MM.1S (cell line): ENCODE measurements at regions not wholly inside any gene's neighbourhood (a gene's known extent, or its start where the extent isn't known, plus 50 kb on each side); places are given as distances from the start of the nearest gene placed in this dataset.

Experiments used
- DNase-seq: peaks from one replicate; pipeline ENCODE4 v3.0.0-alpha.2; 2015
- H2AFZ ChIP-seq: fragments of 300-600 bp; sonication (generic); 2 replicates; pipeline ENCODE4 v1.6.0; 2016; ENCODE audit warnings: antibody characterized with exemption, low read length
- H3F3A ChIP-seq: fragments of 300-600 bp; sonication (generic); 2 replicates; pipeline ENCODE4 v1.6.1; 2016; ENCODE audit warnings: mild to moderate bottlenecking, antibody characterized with exemption, low read length, moderate library complexity, mixed read lengths; ENCODE audit not compliant: insufficient read depth
- H3K27ac ChIP-seq: fragments of 300-600 bp; sonication (generic); 2 replicates; pipeline ENCODE4 v1.5.1; 2016; ENCODE audit warnings: mild to moderate bottlenecking, low read length
- H3K27me3 ChIP-seq: fragments of 300-600 bp; sonication (generic); replicated peaks from 2 replicates; pipeline ENCODE4 v1.6.0; 2016; ENCODE audit warnings: low read length; ENCODE audit not compliant: insufficient read depth
- H3K36me3 ChIP-seq: fragments of 300-600 bp; sonication (generic); replicated peaks from 2 replicates; pipeline ENCODE4 v1.6.1; 2016; ENCODE audit warnings: mild to moderate bottlenecking, low read length, mixed read lengths; ENCODE audit not compliant: insufficient read depth
- H3K4me1 ChIP-seq: fragments of 300-600 bp; sonication (generic); 2 replicates; pipeline ENCODE4 v1.6.1; 2016; ENCODE audit warnings: low read length, mixed read lengths
- H3K4me2 ChIP-seq: fragments of 300-600 bp; sonication (generic); 2 replicates; pipeline ENCODE4 v1.6.0; 2016; ENCODE audit warnings: low read depth, low read length
- H3K4me3 ChIP-seq: fragments of 300-600 bp; sonication (generic); 2 replicates; pipeline ENCODE4 v1.5.1; 2016; ENCODE audit warnings: low read length, mixed read lengths
- H3K79me2 ChIP-seq: fragments of 300-600 bp; sonication (generic); 2 replicates; pipeline ENCODE4 v1.6.1; 2016; ENCODE audit warnings: mixed run types, low read length, mixed read lengths
- H3K9ac ChIP-seq: fragments of 300-600 bp; sonication (generic); 2 replicates; pipeline ENCODE4 v1.6.1; 2016; ENCODE audit warnings: low read length, mixed read lengths
- H3K9me2 ChIP-seq: fragments of 300-600 bp; sonication (generic); replicated peaks from 2 replicates; pipeline ENCODE4 v1.6.1; 2016; ENCODE audit warnings: mild to moderate bottlenecking, low read length, mixed read lengths; ENCODE audit not compliant: insufficient read depth
- H3K9me3 ChIP-seq: fragments of 300-600 bp; sonication (generic); replicated peaks from 2 replicates; pipeline ENCODE4 v1.6.1; 2016; ENCODE audit warnings: mild to moderate bottlenecking, low read length, mixed read lengths; ENCODE audit not compliant: insufficient read depth
- H4K20me1 ChIP-seq: fragments of 300-600 bp; sonication (generic); 2 replicates; pipeline ENCODE4 v1.6.1; 2016; ENCODE audit warnings: mild to moderate bottlenecking, low read length, moderate library complexity, mixed read lengths; ENCODE audit not compliant: insufficient read depth
- CTCF ChIP-seq: fragments of 300-600 bp; sonication (generic); IDR thresholded peaks from 2 replicates; pipeline ENCODE4 v1.5.1; 2016; ENCODE audit warnings: antibody characterized with exemption, low read length, mixed read lengths
- EZH2 ChIP-seq: fragments of 300-600 bp; sonication (generic); optimal IDR thresholded peaks from 2 replicates; pipeline ENCODE3; 2017; ENCODE audit warnings: low read depth, mild to moderate bottlenecking, antibody characterized with exemption, low read length, mixed read lengths
- EZH2phosphoT487 ChIP-seq: fragments of 300-600 bp; sonication (generic); IDR thresholded peaks from 2 replicates; pipeline ENCODE4 v1.6.1; 2018; ENCODE audit warnings: antibody characterized with exemption, low read length

DNA sequence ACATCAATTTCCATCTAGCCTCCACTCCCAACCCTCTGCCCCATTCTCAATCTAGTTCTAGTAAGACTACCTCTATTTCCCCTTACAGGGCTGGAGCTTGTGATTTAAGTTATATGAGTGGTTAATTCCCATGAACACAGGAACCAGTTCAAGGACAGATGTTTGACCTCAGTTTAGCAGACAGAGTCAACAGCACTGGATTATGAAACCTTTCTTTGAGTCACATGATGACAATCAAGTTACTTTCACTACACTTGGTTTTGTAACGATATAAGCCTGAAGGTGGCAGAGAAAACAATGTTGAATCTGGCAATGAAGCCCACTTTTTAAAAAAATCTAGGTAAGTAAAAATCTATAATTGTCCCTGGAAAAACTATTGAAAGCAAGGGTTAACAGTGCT, 1646.2 kb upstream of the FLRT2 start:
- no peak for DNase-seq
- no peaks in the 10 kb centered on the region for H4K20me1 ChIP-seq
- no peaks in the 10 kb centered on the region for H3K4me1 ChIP-seq
- no peak for TF ChIP-seq CTCF
- TF ChIP-seq EZH2phosphoT487, result no peak
- TF ChIP-seq EZH2, result no peak
- H3K4me2 ChIP-seq, result no peak overlapping the region
- H3K9ac ChIP-seq, result no peak overlapping the region
- no peak overlapping the region for H3K4me3 ChIP-seq
- H3K9me2 ChIP-seq, result no peaks in the 10 kb centered on the region
- H3K36me3 ChIP-seq, result no peaks in the 10 kb centered on the region
- H3K79me2 ChIP-seq, result no peaks in the 10 kb centered on the region
- no peak overlapping the region for H3K27ac ChIP-seq
- H3F3A ChIP-seq, result no peaks in the 10 kb centered on the region
- H2AFZ ChIP-seq, result no peak overlapping the region
- no peaks in the 10 kb centered on the region for H3K9me3 ChIP-seq
- no peaks in the 10 kb centered on the region for H3K27me3 ChIP-seq

DNA sequence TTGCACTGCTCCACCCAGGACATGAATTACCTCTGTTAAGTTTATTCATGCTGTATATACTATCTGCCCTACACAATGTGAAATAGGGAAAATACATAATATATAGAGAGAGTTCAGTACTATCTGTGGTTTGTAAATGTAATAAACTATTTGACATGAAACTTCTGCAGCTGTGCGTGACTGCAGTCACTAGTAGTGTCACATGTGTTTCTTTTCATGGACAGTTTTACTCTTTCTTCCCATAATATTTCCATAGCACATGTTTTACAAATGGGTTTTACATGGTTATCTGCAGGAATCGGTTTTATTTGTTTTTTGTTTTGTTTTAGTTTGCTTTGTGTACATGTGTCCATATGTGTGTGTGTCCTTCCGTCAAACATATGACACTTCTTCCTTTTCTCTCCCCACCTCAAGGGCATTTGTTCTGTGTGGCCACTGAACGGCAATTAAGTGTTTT, 1644.1 kb upstream of the FLRT2 start:
- Histone ChIP-seq H3K4me3 (no peak overlapping the region), H3K36me3 (no peaks in the 10 kb centered on the region), H3K4me1 (no peaks in the 10 kb centered on the region), H3K4me2 (no peak overlapping the region), H3K9me3 (no peaks in the 10 kb centered on the region), H3K27ac (no peak overlapping the region), H3K27me3 (no peaks in the 10 kb centered on the region), H3K9ac (no peak overlapping the region), H4K20me1 (no peaks in the 10 kb centered on the region), H3K9me2 (no peaks in the 10 kb centered on the region), H2AFZ (no peak overlapping the region), H3K79me2 (no peaks in the 10 kb centered on the region), H3F3A (no peaks in the 10 kb centered on the region)
- DNase-seq, result no peak
- TF ChIP-seq CTCF (no peak), EZH2phosphoT487 (no peak), EZH2 (no peak)

GRCh38 chr14:83887866-83888265, 1642.1 kb upstream of the FLRT2 start:
- no peak overlapping the region for H3K4me2 ChIP-seq
- H3F3A ChIP-seq, result no peaks in the 10 kb centered on the region
- DNase-seq, result no peak
- TF ChIP-seq CTCF, result no peak
- TF ChIP-seq EZH2phosphoT487, result no peak
- no peak for TF ChIP-seq EZH2
- H3K79me2 ChIP-seq, result no peaks in the 10 kb centered on the region
- H3K9ac ChIP-seq, result no peak overlapping the region
- no peak overlapping the region for H2AFZ ChIP-seq
- H3K4me3 ChIP-seq, result no peak overlapping the region
- no peaks in the 10 kb centered on the region for H4K20me1 ChIP-seq
- no peaks in the 10 kb centered on the region for H3K27me3 ChIP-seq
- H3K27ac ChIP-seq, result no peak overlapping the region
- no peaks in the 10 kb centered on the region for H3K4me1 ChIP-seq
- H3K36me3 ChIP-seq, result no peaks in the 10 kb centered on the region
- no peaks in the 10 kb centered on the region for H3K9me2 ChIP-seq
- no peaks in the 10 kb centered on the region for H3K9me3 ChIP-seq
